ENCODE measurements at regions not wholly inside any gene's neighbourhood (a gene's known extent, or its start where the extent isn't known, plus 50 kb on each side); places are given as distances from the start of the nearest gene placed in this dataset.

GRCh38 chr20:24111858-24112257, 123.3 kb upstream of the GGTLC1 start:
- DNase-seq (ENCODE audit: low read depth in 1 of 2, low spot score in 1 of 2) = no peak

DNA sequence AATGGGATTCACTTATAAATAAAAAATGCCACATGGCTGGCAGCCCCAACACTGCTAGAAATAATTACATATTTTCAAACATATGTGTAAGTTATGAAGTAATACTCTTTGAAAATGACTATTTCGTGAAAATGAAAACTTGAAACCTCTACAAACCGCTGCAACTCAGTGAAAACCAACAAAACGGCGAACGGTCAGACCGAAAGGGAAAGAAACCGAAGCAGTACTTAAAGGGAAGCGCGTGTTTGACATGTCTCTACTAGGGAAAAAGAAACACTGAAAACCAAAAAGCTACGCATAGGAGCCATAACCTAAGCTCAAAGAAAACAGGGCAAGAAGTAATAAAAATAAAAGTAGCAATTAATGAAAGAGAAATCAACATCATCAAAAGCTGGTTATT, 121.0 kb upstream of the GGTLC1 start:
- no peak for DNase-seq (ENCODE audit: low read depth in 1 of 2, low spot score in 1 of 2)

DNA sequence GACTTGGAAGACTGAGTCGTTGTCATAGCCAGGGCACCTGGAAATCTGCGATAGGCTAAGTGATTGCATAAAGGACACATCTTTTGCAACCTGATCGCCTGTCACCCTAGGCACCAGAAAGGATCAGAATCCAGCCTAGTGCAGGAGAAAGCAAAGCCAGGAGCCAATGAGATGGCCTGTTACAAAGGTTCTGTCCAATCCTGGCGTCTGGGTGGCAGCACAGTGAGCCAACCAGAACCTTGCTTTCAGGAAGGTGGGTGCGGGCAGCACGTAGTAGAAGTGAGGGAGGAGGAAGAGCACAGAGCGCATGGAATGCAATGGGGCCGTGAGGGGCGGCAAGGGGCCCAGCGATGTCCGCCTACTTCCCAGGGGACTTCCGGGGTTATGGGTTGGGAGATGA, 120.4 kb upstream of the GGTLC1 start:
- no peak for DNase-seq (ENCODE audit: low read depth in 1 of 2, low spot score in 1 of 2)

DNA sequence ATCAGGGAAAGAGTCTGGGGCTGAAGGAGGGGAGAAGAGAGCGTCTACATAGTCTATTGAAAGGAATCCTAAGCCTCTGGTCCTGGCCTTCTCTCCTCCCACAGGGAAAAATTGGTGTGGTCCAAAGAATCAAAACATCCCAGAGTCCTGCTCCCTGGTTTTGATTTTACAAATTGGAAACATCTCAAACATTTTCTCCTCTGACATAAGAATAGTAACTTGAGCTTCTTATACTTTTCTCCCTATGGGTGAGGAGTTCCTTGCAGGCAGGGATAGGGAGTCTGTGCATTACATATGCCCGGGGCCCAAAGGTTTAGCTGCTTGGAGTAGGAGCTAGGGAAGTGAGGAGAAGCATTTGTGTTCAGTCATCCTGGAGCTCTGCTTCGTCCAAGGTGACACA, 120.0 kb upstream of the GGTLC1 start:
- DNase-seq (ENCODE audit: low read depth in 1 of 2, low spot score in 1 of 2) = no peak

GRCh38 chr20:24106801-24107445, 118.3 kb upstream of the GGTLC1 start:
- no peak for DNase-seq (ENCODE audit: low read depth in 1 of 2, low spot score in 1 of 2)

- DNase-seq (ENCODE audit: low read depth in 1 of 2, low spot score in 1 of 2) = no peak
Measured at GRCh38 chr20:24106150-24106800, 117.7 kb upstream of the GGTLC1 start.

- DNase-seq (ENCODE audit: low read depth in 1 of 2, low spot score in 1 of 2) = no peak
Measured at GRCh38 chr20:24102749-24103333, 114.3 kb upstream of the GGTLC1 start.

GRCh38 chr20:24102290-24102689, 113.7 kb upstream of the GGTLC1 start:
- DNase-seq (ENCODE audit: low read depth in 1 of 2, low spot score in 1 of 2) = no peak

GRCh38 chr20:24100370-24101011, 111.9 kb upstream of the GGTLC1 start:
- peak; percentile 1 to 45 for DNase-seq (ENCODE audit: low read depth in 1 of 2, low spot score in 1 of 2)

GRCh38 chr20:24098886-24099285, 110.3 kb upstream of the GGTLC1 start:
- DNase-seq (ENCODE audit: low read depth in 1 of 2, low spot score in 1 of 2) = no peak

- no peak for DNase-seq (ENCODE audit: low read depth in 1 of 2, low spot score in 1 of 2)
Measured at GRCh38 chr20:24097506-24098245, 109.1 kb upstream of the GGTLC1 start.

GRCh38 chr20:24096864-24097450, 108.4 kb upstream of the GGTLC1 start:
- DNase-seq (ENCODE audit: low read depth in 1 of 2, low spot score in 1 of 2) = no peak

DNA sequence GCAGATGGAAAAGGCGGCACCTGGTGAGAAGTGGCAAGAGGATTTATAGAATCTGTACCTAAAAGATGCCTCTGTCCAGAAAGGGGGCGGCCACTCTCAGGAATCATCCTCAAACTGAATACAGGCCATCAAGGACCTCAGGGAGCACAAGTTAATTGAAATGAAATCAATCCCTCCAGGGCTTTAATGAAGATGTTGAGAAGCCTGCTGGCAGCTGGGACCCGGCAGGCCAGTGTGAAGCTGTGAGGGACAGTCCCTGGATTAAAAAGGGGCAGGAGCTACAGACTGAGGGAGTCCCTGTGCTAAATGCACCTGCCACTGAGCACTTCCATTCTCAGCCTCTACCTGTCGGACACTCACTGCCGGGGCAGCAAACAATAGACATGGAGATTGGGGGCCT, 107.7 kb upstream of the GGTLC1 start:
- no peak for DNase-seq (ENCODE audit: low read depth in 1 of 2, low spot score in 1 of 2)

DNA sequence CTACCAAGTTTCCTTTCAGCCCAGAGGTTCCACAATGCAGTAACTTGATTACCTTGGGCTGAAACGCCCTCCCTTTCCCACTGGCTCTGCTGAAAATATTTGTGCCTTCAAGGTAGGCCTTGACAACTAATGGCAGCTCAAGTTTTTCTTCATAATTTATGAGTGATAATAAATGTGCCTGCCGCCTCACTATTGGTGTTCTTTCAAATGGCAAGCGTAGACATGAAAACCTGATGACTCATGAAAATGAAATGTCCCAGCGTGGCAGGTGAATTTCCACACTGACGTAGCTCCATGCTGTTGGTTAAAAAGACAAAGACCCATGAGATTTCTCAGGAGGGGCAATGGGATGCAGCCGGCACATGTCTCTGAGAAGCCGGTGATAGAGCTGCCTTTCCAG, 107.2 kb upstream of the GGTLC1 start:
- no peak for DNase-seq (ENCODE audit: low read depth in 1 of 2, low spot score in 1 of 2)

DNA sequence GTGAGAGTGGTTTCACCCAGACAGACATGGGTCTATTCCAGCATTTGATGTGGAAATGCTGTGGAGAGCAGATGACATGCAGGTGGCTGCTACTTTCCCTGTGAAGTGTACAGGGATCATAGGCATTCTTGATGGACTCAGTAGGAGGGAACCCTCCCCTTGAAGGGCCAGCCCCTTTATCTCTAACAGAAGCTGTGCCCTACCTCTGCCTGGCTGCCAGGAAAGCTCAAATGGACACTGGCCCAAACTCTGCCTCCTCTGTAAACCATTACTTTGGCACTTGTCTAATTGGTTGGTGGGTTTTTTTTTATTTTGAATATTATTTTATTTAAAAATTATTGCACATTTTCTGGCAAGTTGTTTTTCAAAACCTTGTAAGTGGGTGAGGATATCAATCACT, 106.7 kb upstream of the GGTLC1 start:
- no peak for DNase-seq (ENCODE audit: low read depth in 1 of 2, low spot score in 1 of 2)

DNA sequence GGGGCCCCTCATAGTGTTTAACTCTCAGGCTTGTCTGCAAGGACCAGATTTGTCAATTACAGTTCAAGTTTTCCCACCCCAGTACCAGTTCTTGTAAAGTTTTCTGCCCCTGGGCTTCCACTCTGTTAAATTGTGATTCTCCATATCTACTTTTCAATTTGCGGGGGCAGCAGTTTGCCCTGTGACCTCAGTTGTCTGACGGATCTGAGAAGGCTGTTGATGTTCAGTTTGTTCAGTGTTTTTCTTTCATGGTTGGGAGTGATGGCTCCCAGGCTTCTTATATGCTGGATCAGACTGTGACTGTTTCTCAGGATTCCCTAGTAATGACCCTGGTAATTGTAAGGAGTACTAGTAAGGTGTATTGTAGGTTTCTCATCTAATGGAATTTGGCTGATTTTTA, 101.0 kb upstream of the GGTLC1 start:
- no peak for DNase-seq (ENCODE audit: low read depth in 1 of 2, low spot score in 1 of 2)

- no peak for DNase-seq (ENCODE audit: low read depth in 1 of 2, low spot score in 1 of 2)
Measured at GRCh38 chr20:24086121-24086520, 97.5 kb upstream of the GGTLC1 start.

GRCh38 chr20:24084281-24084680, 95.7 kb upstream of the GGTLC1 start:
- DNase-seq (ENCODE audit: low read depth in 1 of 2, low spot score in 1 of 2) = no peak

DNA sequence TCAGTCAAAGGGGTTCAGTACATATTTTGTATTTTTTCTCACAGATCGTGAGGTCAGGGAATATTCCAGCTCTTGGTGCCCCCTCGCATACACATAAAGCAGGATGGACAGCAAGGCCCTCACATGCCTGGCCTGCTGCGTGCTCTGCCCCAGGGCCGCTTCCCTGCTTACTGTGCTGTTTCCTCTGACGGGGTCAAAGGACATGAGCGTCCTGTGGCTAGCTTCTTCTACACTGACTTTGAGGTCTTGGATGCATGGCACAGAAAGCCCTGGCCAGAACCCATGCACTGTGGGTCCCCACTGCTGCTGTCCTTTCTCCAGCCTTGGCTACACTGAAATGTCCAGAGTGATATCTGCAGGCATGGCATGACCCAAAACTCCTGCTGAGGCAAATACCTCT, 92.5 kb upstream of the GGTLC1 start:
- no peak for DNase-seq (ENCODE audit: low read depth in 1 of 2, low spot score in 1 of 2)

DNA sequence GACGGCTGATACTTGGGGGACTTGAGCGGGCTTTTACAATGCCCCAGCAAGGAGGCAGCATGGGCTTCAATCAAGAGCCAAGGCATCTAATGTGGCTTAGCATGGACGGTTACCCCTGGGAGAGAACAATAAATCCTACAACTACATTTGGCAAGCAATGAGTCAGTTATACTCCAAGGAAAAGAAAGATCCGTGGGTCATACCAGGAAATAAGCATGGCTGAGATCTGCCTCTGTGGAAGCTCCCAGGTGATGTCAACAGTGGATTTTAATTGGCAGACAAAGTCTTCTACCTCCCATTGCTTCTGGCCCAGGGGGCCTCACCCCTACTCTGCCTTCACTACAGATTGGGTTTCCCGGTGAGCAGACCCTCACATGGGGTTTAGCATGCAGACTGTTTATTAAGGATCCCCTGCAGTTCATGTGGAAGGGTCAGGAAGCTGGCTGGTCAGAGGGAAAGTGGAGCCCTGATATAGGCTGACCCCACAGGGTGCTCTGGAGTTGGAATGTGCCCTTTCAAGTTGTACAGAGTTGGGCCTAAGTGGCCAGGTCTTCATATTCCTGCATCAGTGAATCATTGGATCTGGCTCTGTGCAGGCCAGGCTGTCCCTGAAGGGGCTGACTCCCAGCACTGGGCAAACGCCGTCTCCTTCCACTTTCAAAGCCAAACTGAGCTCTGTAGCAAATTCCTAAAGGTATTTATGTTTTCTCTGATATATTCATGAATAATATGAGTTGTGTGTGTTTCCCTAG, 91.3 kb upstream of the GGTLC1 start:
- no peak for DNase-seq (ENCODE audit: low read depth in 1 of 2, low spot score in 1 of 2)

- no peak for DNase-seq (ENCODE audit: low read depth in 1 of 2, low spot score in 1 of 2)
Measured at GRCh38 chr20:24077145-24077544, 88.6 kb upstream of the GGTLC1 start.

All from activated CD4-positive, alpha-beta T cell treated with anti-CD3 and anti-CD28 coated beads, Interleukin-2, amount 50 U/mL, for 24 hours (primary cell).